RWPE1 (cell line): ENCODE measurements at regions not wholly inside any gene's neighbourhood (a gene's known extent, or its start where the extent isn't known, plus 50 kb on each side); places are given as distances from the start of the nearest gene placed in this dataset.

ENCODE experiments used
- CTCF ChIA-PET: fragments of 350-600 bp; sonication (Branson Sonifier 250); formaldehyde crosslinking; extraction: SDS; loops from one replicate; lab custom pipeline; 2021; lab: Yijun Ruan, JAX
- POLR2A ChIA-PET: fragments of 400-600 bp; formaldehyde crosslinking; extraction: SDS; loops from one replicate; lab custom pipeline; 2020; ENCODE audit warnings: antibody characterized with exemption; ENCODE audit not compliant: low non-redundant PET; lab: Yijun Ruan, JAX
- DNase-seq: peaks from one replicate; pipeline ENCODE4 v3.0.0; 2012; ENCODE audit warnings: low spot score
- H3K27ac ChIP-seq: fragments of 450-650 bp; 2 replicates; pipeline ENCODE4 v1.5.1; 2017
- CTCF ChIP-seq: fragments of 450-650 bp; conservative IDR thresholded peaks from 2 replicates; pipeline ENCODE4 v1.5.1; 2017; ENCODE audit warnings: low read depth, mild to moderate bottlenecking

- DNase-seq = no peak
- ChIA-PET POLR2A (no interaction called here), CTCF (no interaction called here)
- H3K27ac ChIP-seq = no peak overlapping the region
- TF ChIP-seq CTCF = no peak
These were observed 1680.6 kb upstream of the LRRTM1 start for GRCh38 chr2:81984969-81985637.

GRCh38 chr2:81981585-81981984 is 1677.0 kb upstream of the LRRTM1 start:
- ChIA-PET CTCF (no interaction called here), POLR2A (no interaction called here)
- TF ChIP-seq CTCF = no peak
- DNase-seq = no peak
- no peak overlapping the region for H3K27ac ChIP-seq

GRCh38 chr2:81979086-81979485 is 1674.5 kb upstream of the LRRTM1 start:
- ChIA-PET POLR2A (no interaction called here), CTCF (no interaction called here)
- no peak for DNase-seq
- no peak for TF ChIP-seq CTCF
- no peak overlapping the region for H3K27ac ChIP-seq

- POLR2A ChIA-PET = no interaction called here
- CTCF ChIA-PET = interaction anchor here (0.6 kb wide), 1 partner anchor 694 kb away, joined by 4 read pairs; no protein-coding TSS in a partner anchor
- DNase-seq = no peak
- no peak for TF ChIP-seq CTCF
- H3K27ac ChIP-seq = no peak overlapping the region
These were observed 1672.4 kb upstream of the LRRTM1 start for GRCh38 chr2:81976998-81977397.

- POLR2A ChIA-PET = no interaction called here
- CTCF ChIA-PET = no interaction called here
- H3K27ac ChIP-seq = no peak overlapping the region
- no peak for TF ChIP-seq CTCF
- no peak for DNase-seq
These were observed 1669.7 kb upstream of the LRRTM1 start for GRCh38 chr2:81974216-81974615.

- POLR2A ChIA-PET = no interaction called here
- no peak for DNase-seq
- CTCF ChIA-PET = no interaction called here
- H3K27ac ChIP-seq = no peak overlapping the region
- TF ChIP-seq CTCF = no peak
These were observed 1638.3 kb upstream of the LRRTM1 start for GRCh38 chr2:81942876-81943275.
